ENCODE measurements at regions not wholly inside any gene's neighbourhood (a gene's known extent, or its start where the extent isn't known, plus 50 kb on each side); places are given as distances from the start of the nearest gene placed in this dataset.

DNA sequence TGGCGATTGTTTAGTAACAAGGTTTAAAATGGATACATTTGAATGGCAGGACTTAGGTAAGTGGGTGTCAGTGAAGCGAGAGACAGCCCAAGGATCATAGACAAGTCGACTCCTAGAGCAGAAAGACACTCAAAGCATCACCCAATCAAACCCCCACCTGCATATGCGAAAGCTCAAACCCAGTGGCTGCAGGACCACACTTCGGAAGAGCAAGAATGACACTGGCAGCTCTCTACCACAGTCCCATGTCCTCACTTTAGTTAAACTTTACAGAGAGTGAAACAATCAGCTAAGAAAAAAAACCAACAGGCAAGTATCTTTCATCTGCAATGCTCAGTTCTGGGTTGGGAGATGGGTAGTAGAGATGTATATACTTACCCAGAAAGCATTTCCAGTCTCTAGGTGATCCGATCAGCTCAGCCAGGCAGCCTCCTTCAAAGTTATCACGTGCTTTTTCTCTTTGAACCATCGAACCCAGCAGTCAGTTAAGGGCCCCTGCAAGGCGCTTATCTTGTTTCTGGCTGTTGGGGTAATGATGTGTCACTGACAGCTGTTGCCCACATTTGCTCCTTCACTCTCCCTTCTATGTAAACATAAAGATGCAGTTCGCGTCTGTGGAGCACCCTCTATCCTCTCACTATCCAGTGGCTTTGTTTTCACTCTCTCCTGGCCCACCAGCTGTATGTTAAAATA is 357.5 kb upstream of the ID2 start:
- peak in 1 of 2 donors; percentile 39 for DNase-seq (ENCODE audit: low read depth in 1 of 2, low spot score in 1 of 2)
- H3K4me3 ChIP-seq: no peak overlapping the region
- H3K27ac ChIP-seq: peak overlapping the region; percentile 7
- H3K4me1 ChIP-seq (ENCODE audit: low read depth): peaks cover 24% of the 10 kb centered on the region
- H3K27me3 ChIP-seq: no peaks in the 10 kb centered on the region
- TF ChIP-seq, protein P1, sequence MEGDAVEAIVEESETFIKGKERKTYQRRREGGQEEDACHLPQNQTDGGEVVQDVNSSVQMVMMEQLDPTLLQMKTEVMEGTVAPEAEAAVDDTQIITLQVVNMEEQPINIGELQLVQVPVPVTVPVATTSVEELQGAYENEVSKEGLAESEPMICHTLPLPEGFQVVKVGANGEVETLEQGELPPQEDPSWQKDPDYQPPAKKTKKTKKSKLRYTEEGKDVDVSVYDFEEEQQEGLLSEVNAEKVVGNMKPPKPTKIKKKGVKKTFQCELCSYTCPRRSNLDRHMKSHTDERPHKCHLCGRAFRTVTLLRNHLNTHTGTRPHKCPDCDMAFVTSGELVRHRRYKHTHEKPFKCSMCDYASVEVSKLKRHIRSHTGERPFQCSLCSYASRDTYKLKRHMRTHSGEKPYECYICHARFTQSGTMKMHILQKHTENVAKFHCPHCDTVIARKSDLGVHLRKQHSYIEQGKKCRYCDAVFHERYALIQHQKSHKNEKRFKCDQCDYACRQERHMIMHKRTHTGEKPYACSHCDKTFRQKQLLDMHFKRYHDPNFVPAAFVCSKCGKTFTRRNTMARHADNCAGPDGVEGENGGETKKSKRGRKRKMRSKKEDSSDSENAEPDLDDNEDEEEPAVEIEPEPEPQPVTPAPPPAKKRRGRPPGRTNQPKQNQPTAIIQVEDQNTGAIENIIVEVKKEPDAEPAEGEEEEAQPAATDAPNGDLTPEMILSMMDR (IDR thresholded peaks at IDR 0.05; ENCODE audit: low read depth, low read length): no peak
- no peaks in the 10 kb centered on the region for H3K36me3 ChIP-seq
- no peaks in the 10 kb centered on the region for H3K9me3 ChIP-seq (ENCODE audit: low read depth)

- TF ChIP-seq, protein P1 (IDR thresholded peaks at IDR 0.05; ENCODE audit: low read depth, low read length): no peak
- H3K4me1 ChIP-seq (ENCODE audit: low read depth): peaks cover 24% of the 10 kb centered on the region
- DNase-seq (ENCODE audit: low read depth in 1 of 2, low spot score in 1 of 2): no peak
- no peaks in the 10 kb centered on the region for H3K36me3 ChIP-seq
- H3K4me3 ChIP-seq: no peak overlapping the region
- H3K27me3 ChIP-seq: no peaks in the 10 kb centered on the region
- H3K27ac ChIP-seq: peak overlapping the region; percentile 7
- no peaks in the 10 kb centered on the region for H3K9me3 ChIP-seq (ENCODE audit: low read depth)
These were observed 357.0 kb upstream of the ID2 start for GRCh38 chr2:8324901-8325300.

GRCh38 chr2:8327371-8328100 is 354.3 kb upstream of the ID2 start:
- no peaks in the 10 kb centered on the region for H3K9me3 ChIP-seq (ENCODE audit: low read depth)
- no peaks in the 10 kb centered on the region for H3K27me3 ChIP-seq
- no peak overlapping the region for H3K4me3 ChIP-seq
- TF ChIP-seq, protein P1 (IDR thresholded peaks at IDR 0.05; ENCODE audit: low read depth, low read length): no peak
- H3K36me3 ChIP-seq: no peaks in the 10 kb centered on the region
- peaks cover 24% of the 10 kb centered on the region for H3K4me1 ChIP-seq (ENCODE audit: low read depth)
- no peak for DNase-seq (ENCODE audit: low read depth in 1 of 2, low spot score in 1 of 2)
- H3K27ac ChIP-seq: no peak overlapping the region

DNA sequence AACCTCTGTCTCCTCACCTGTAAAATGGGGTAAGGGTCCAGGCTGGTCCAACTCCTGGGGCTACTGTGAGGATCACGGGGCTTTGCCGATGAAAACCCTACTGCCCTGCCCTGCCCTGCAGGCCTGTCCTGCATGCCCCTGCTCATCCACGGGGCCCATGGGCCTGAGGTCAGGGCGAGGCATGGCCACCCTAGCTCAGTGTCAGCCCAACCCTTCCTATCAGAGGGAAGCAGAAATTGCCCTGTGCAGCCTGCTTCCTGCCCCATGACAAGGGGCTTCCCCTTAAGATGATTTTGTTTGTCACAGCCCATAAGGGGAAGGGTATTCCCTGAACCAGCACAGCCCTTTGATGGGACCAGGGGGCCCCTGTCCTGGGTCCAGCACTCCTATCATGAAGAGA is 353.6 kb upstream of the ID2 start:
- DNase-seq (ENCODE audit: low read depth in 1 of 2, low spot score in 1 of 2): no peak
- TF ChIP-seq, protein P1 (IDR thresholded peaks at IDR 0.05; ENCODE audit: low read depth, low read length): no peak
- no peaks in the 10 kb centered on the region for H3K27me3 ChIP-seq
- no peak overlapping the region for H3K27ac ChIP-seq
- H3K4me1 ChIP-seq (ENCODE audit: low read depth): peaks cover 24% of the 10 kb centered on the region
- no peaks in the 10 kb centered on the region for H3K9me3 ChIP-seq (ENCODE audit: low read depth)
- H3K36me3 ChIP-seq: no peaks in the 10 kb centered on the region
- H3K4me3 ChIP-seq: no peak overlapping the region

DNA sequence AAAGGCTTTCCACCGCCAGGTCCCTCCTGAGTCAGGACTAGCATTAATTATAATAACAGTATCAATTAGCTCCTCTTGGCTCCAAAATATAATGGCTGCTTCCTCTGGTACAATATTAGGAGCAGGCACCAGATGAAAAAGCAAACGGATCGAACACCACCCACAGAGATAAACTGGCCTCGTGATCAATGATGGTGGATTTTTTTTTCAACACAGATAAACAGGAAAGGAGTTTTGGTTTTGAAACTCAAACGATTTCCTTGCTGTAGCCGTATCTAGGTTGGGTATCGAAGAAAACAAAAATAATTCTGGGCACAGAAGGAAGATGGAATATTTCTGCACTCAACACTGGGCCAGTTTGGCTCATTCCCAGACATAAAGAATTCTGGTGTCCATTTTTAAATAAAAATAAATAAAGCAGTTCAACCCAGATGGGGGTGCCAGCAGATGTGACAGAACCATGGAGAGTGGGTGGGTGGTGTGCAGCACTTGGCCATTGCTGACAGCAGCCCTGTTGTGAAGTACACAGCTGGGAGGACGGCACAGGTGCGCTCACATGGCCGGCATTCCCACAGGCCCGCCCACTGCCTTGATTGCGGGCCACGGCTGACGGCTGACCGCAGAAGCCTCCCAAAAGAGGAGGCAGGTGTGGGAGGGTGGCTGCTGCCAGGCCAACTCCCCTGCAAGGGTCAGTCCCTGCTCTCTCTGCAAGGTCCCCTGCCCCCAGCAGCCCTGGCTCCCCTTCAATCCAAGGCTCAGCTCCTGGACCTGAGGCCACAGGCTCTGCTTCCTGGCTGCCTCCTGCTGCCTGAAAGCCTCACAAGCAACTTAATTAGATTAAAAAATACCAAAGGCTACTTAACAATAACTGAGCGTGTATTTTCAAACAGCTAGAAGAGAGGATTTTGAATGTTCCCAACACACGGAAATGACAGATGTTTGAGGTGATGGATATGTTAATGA is 351.9 kb upstream of the ID2 start:
- peaks cover 12% of the 10 kb centered on the region for H3K4me1 ChIP-seq (ENCODE audit: low read depth)
- no peak overlapping the region for H3K4me3 ChIP-seq
- TF ChIP-seq, protein P1 (IDR thresholded peaks at IDR 0.05; ENCODE audit: low read depth, low read length): no peak
- DNase-seq (ENCODE audit: low read depth in 1 of 2, low spot score in 1 of 2): no peak
- H3K27me3 ChIP-seq: no peaks in the 10 kb centered on the region
- H3K36me3 ChIP-seq: no peaks in the 10 kb centered on the region
- H3K27ac ChIP-seq: no peak overlapping the region
- H3K9me3 ChIP-seq (ENCODE audit: low read depth): no peaks in the 10 kb centered on the region
